Gastroesophageal sphincter (tissue), 3 donors: ENCODE measurements at regions not wholly inside any gene's neighbourhood (a gene's known extent, or its start where the extent isn't known, plus 50 kb on each side); places are given as distances from the start of the nearest gene placed in this dataset.

Experiments used
- CTCF ChIP-seq, 4 experiments: fragments of 200-600 bp in 2 of 4; fragments of 450-650 bp in 2 of 4; sonication (generic) in 1 of 4; IDR thresholded peaks; one replicate each; pipeline ENCODE4 v1.5.1; 2017 to 2019; ENCODE audit warnings: antibody characterized with exemption in 4 of 4, mild to moderate bottlenecking in 2 of 4, moderate library complexity in 2 of 4
- EP300 ChIP-seq: sonication (generic); formaldehyde crosslinking; IDR thresholded peaks from one replicate; pipeline ENCODE4 v1.6.1; 2017; ENCODE audit warnings: antibody characterized with exemption, mild to moderate bottlenecking
- POLR2A ChIP-seq, 2 donors: fragments of 450-650 bp; IDR thresholded peaks; one replicate each; pipeline ENCODE4 v1.6.1; 2017; ENCODE audit warnings: antibody characterized with exemption in 2 of 2, mild to moderate bottlenecking in 2 of 2, moderate library complexity in 1 of 2

GRCh38 chrX:39577206-39577984, 520.4 kb downstream of the BCOR start:
- TF ChIP-seq CTCF (IDR thresholded peaks at IDR 0.05) (no peak), POLR2A (IDR thresholded peaks at IDR 0.05) (no peak), EP300 (no peak)
